GM19025 (cell line): ENCODE measurements at regions not wholly inside any gene's neighbourhood (a gene's known extent, or its start where the extent isn't known, plus 50 kb on each side); places are given as distances from the start of the nearest gene placed in this dataset.
A peak's percentile ranks its signal among the peaks of the same experiment; 100 is the strongest.
"Not testable (repeated sequence)": the region's sequence is repeated elsewhere in the genome, so short reads cannot be mapped to it uniquely, and the experiment has no call there.

Experiments
- ATAC-seq: cut with Tn5 transposase; IDR thresholded peaks from one replicate; pipeline ENCODE4 v1.9.1; 2021; ENCODE audit warnings: mild to moderate bottlenecking, low read depth, moderate library complexity; ENCODE audit not compliant: unreplicated experiment

GRCh38 chr2:43005245-43005974 lies 213.0 kb upstream of the HAAO start:
- no peak for ATAC-seq

GRCh38 chr2:43004879-43005244 lies 212.5 kb upstream of the HAAO start:
- no peak for ATAC-seq

GRCh38 chr2:43004126-43004865 lies 211.9 kb upstream of the HAAO start:
- not testable (repeated sequence) for ATAC-seq

GRCh38 chr2:43003702-43004101 lies 211.3 kb upstream of the HAAO start:
- ATAC-seq = no peak

GRCh38 chr2:43001787-43002468 lies 209.5 kb upstream of the HAAO start:
- no peak for ATAC-seq

GRCh38 chr2:43001055-43001378 lies 208.6 kb upstream of the HAAO start:
- peak; percentile 13 for ATAC-seq

- peak; percentile 72 for ATAC-seq
These were observed 208.1 kb upstream of the HAAO start for GRCh38 chr2:43000242-43001054.

- ATAC-seq = no peak
These were observed 207.5 kb upstream of the HAAO start for GRCh38 chr2:42999856-43000241.

GRCh38 chr2:42999391-42999841 lies 207.0 kb upstream of the HAAO start:
- ATAC-seq = no peak

- no peak for ATAC-seq
These were observed 206.3 kb upstream of the HAAO start for GRCh38 chr2:42998721-42999120.

- ATAC-seq = no peak
These were observed 204.1 kb upstream of the HAAO start for GRCh38 chr2:42996528-42996927.

- ATAC-seq = no peak
These were observed 203.5 kb upstream of the HAAO start for GRCh38 chr2:42995752-42996422.

GRCh38 chr2:42989283-42990081 lies 197.1 kb upstream of the HAAO start:
- not testable (repeated sequence) for ATAC-seq

- not testable (repeated sequence) for ATAC-seq
These were observed 195.7 kb upstream of the HAAO start for GRCh38 chr2:42988055-42988454.

GRCh38 chr2:42987112-42987922 lies 194.9 kb upstream of the HAAO start:
- no peak for ATAC-seq

GRCh38 chr2:42984617-42985016 lies 192.2 kb upstream of the HAAO start:
- ATAC-seq = no peak

GRCh38 chr2:42984081-42984480 lies 191.7 kb upstream of the HAAO start:
- no peak for ATAC-seq

GRCh38 chr2:42980764-42981416 lies 188.5 kb upstream of the HAAO start:
- ATAC-seq = no peak
